ENCODE measurements at regions not wholly inside any gene's neighbourhood (a gene's known extent, or its start where the extent isn't known, plus 50 kb on each side); places are given as distances from the start of the nearest gene placed in this dataset.

DNA sequence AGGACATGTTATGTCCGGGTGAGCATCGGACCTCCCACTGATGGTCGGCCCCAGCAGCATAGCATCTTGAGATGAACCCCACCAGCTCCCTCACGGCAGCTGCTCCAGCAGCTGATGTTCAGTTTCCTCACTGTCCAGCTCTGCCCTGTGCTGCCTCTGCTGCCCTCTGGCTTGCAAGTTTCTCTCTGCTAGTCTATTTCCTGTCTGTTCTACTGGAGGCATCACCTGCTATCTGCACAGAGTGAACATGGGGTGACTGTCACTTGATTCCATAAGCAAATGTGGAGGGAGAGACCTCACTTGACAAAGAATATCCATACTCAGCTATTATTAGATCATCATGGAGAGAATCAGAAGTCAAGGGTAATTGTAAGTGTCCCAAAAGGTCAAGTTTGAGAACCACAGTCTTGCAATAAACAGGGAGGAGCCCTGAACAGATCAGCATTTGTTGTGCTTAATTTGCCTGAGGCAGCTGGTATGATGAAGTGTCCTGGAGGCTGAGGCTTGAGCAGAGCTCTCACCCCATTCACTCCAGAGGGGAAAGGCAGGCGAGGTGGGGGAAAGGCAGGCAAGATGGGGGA is 702.8 kb downstream of the SEMA5A start:
- no peak for ATAC-seq (ENCODE audit: insufficient read depth, low FRiP score)
- TF ChIP-seq, protein P1, sequence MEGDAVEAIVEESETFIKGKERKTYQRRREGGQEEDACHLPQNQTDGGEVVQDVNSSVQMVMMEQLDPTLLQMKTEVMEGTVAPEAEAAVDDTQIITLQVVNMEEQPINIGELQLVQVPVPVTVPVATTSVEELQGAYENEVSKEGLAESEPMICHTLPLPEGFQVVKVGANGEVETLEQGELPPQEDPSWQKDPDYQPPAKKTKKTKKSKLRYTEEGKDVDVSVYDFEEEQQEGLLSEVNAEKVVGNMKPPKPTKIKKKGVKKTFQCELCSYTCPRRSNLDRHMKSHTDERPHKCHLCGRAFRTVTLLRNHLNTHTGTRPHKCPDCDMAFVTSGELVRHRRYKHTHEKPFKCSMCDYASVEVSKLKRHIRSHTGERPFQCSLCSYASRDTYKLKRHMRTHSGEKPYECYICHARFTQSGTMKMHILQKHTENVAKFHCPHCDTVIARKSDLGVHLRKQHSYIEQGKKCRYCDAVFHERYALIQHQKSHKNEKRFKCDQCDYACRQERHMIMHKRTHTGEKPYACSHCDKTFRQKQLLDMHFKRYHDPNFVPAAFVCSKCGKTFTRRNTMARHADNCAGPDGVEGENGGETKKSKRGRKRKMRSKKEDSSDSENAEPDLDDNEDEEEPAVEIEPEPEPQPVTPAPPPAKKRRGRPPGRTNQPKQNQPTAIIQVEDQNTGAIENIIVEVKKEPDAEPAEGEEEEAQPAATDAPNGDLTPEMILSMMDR (IDR thresholded peaks at IDR 0.05; ENCODE audit: control extremely low read depth, extremely low read depth): no peak

DNA sequence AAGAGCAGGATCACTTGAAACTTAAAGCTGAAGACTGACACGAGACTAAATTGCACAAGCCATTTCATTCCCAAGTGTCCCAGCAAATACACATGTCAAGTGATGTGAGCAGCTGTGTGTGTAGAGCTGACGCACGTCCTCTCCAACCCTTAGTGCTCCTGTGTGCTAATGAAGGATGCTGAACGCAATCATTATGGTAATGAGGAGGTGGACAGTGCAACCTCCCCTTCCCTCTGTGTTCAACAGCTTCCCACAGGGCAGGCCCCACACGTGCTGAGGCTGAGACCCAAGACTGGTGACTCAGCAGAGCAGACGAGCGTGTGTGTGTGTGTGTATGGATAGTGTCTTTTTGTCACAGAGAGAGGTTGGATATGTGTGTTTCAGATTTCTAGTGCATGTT is 702.1 kb downstream of the SEMA5A start:
- Histone ChIP-seq H3K27me3 (ENCODE audit: control insufficient read depth in 3 of 3, insufficient read depth in 3 of 3, low read length in 2 of 3) (no peaks in the 10 kb centered on the region), H3K4me1 (ENCODE audit: control insufficient read depth in 5 of 5, insufficient read depth in 5 of 5, low read length in 5 of 5) (peaks cover 0 to 2% (median 0%) of the 10 kb centered on the region in 5 donors), H3K27ac (ENCODE audit: low read depth in 1 of 2, low read length in 1 of 2) (peak overlapping the region in 1 of 2 donors; percentile 57), H3K9ac (ENCODE audit: insufficient read depth in 1 of 2, low read length in 2 of 2) (no peak overlapping the region), H3K9me3 (ENCODE audit: control insufficient read depth in 4 of 4, insufficient read depth in 3 of 4, low read length in 3 of 4) (peaks cover 0 to 8% (median 0%) of the 10 kb centered on the region in 4 donors), H3K4me3 (no peak overlapping the region), H3K36me3 (ENCODE audit: control insufficient read depth in 4 of 4, insufficient read depth in 4 of 4, low read length in 4 of 4) (no peaks in the 10 kb centered on the region)
- ATAC-seq (ENCODE audit: insufficient read depth, low FRiP score) (peak; percentile 23), DNase-seq (peak in 2 of 3 donors; percentile 13)
- TF ChIP-seq, protein P1 (IDR thresholded peaks at IDR 0.05; ENCODE audit: control extremely low read depth, extremely low read depth): no peak
- 55 to 68% methylated on average over 7 of the region's 7 CpGs for WGBS, 2 donors

More for the DNA sequence above, 702.8 kb downstream of the SEMA5A start:
- Histone ChIP-seq H3K9me3 (ENCODE audit: control insufficient read depth in 4 of 4, insufficient read depth in 3 of 4, low read length in 3 of 4) (peaks cover 0 to 8% (median 0%) of the 10 kb centered on the region in 4 donors), H3K4me1 (ENCODE audit: control insufficient read depth in 5 of 5, insufficient read depth in 5 of 5, low read length in 5 of 5) (peaks cover 0 to 2% (median 0%) of the 10 kb centered on the region in 5 donors), H3K27me3 (ENCODE audit: control insufficient read depth in 3 of 3, insufficient read depth in 3 of 3, low read length in 2 of 3) (no peaks in the 10 kb centered on the region), H3K4me3 (no peak overlapping the region), H3K9ac (ENCODE audit: insufficient read depth in 1 of 2, low read length in 2 of 2) (no peak overlapping the region), H3K36me3 (ENCODE audit: control insufficient read depth in 4 of 4, insufficient read depth in 4 of 4, low read length in 4 of 4) (no peaks in the 10 kb centered on the region), H3K27ac (ENCODE audit: low read depth in 1 of 2, low read length in 1 of 2) (no peak overlapping the region)
- DNase-seq: peak in 1 of 3 donors; percentile 9
- 82 to 85% methylated on average over 5 of the region's 5 CpGs for WGBS, 2 donors

GRCh38 chr5:8844206-8844605 is 701.7 kb downstream of the SEMA5A start:
- ATAC-seq (ENCODE audit: insufficient read depth, low FRiP score): no peak
- DNase-seq: no peak
- 75 to 81% methylated on average over 5 of the region's 5 CpGs for WGBS, 2 donors
- peaks cover 0 to 2% (median 0%) of the 10 kb centered on the region in 5 donors for H3K4me1 ChIP-seq (ENCODE audit: control insufficient read depth in 5 of 5, insufficient read depth in 5 of 5, low read length in 5 of 5)
- H3K4me3 ChIP-seq: no peak overlapping the region
- H3K27me3 ChIP-seq (ENCODE audit: control insufficient read depth in 3 of 3, insufficient read depth in 3 of 3, low read length in 2 of 3): no peaks in the 10 kb centered on the region
- TF ChIP-seq, protein P1 (IDR thresholded peaks at IDR 0.05; ENCODE audit: control extremely low read depth, extremely low read depth): no peak
- peaks cover 0 to 8% (median 0%) of the 10 kb centered on the region in 4 donors for H3K9me3 ChIP-seq (ENCODE audit: control insufficient read depth in 4 of 4, insufficient read depth in 3 of 4, low read length in 3 of 4)
- no peaks in the 10 kb centered on the region for H3K36me3 ChIP-seq (ENCODE audit: control insufficient read depth in 4 of 4, insufficient read depth in 4 of 4, low read length in 4 of 4)
- no peak overlapping the region for H3K9ac ChIP-seq (ENCODE audit: insufficient read depth in 1 of 2, low read length in 2 of 2)
- peak overlapping the region in 1 of 2 donors; percentile 57 for H3K27ac ChIP-seq (ENCODE audit: low read depth in 1 of 2, low read length in 1 of 2)

Measured in lung (tissue), 11 donors.